SU-DHL-6 (cell line): ENCODE measurements at regions not wholly inside any gene's neighbourhood (a gene's known extent, or its start where the extent isn't known, plus 50 kb on each side); places are given as distances from the start of the nearest gene placed in this dataset.

Source experiments
- H2AFZ ChIP-seq: fragments of 200-600 bp; sonication (generic); 2 replicates; pipeline ENCODE4 v1.6.1; 2014; ENCODE audit warnings: low read depth, mild to moderate bottlenecking, moderate library complexity, mixed read lengths, antibody characterized with exemption, low read length; ENCODE audit not compliant: severe bottlenecking
- H3F3A ChIP-seq: fragments of 200-600 bp; shearing (Covaris generic); 2 replicates; pipeline ENCODE4 v1.6.0; 2016; ENCODE audit warnings: antibody characterized with exemption, mild to moderate bottlenecking; ENCODE audit not compliant: insufficient read depth
- H3K27ac ChIP-seq: fragments of 200-600 bp; sonication (generic); 2 replicates; pipeline ENCODE4 v1.5.1; 2016; ENCODE audit warnings: low read depth, mild to moderate bottlenecking, low read length, moderate library complexity, mixed read lengths
- H3K27me3 ChIP-seq: fragments of 200-600 bp; sonication (generic), shearing (Covaris generic); 2 replicates; pipeline ENCODE4 v1.6.0; 2014; ENCODE audit warnings: mild to moderate bottlenecking, low read length
- H3K36me3 ChIP-seq: fragments of 200-600 bp; sonication (generic); 2 replicates; pipeline ENCODE4 v1.6.1; 2014; ENCODE audit warnings: mild to moderate bottlenecking, low read length, mixed read lengths
- H3K4me2 ChIP-seq: fragments of 300-600, 200-600 bp; shearing (Covaris generic), sonication (generic); 2 replicates; pipeline ENCODE4 v1.6.0; 2014; ENCODE audit warnings: low read length, low read depth, mild to moderate bottlenecking; ENCODE audit not compliant: poor library complexity, severe bottlenecking
- H3K4me3 ChIP-seq: fragments of 200-600 bp; sonication (generic); 2 replicates; pipeline ENCODE4 v1.5.1; 2014; ENCODE audit warnings: antibody characterized with exemption, low read length, mild to moderate bottlenecking, mixed read lengths; ENCODE audit not compliant: insufficient read depth, poor library complexity, severe bottlenecking
- H3K79me2 ChIP-seq: fragments of 200-600 bp; sonication (generic); 2 replicates; pipeline ENCODE4 v1.6.1; 2014; ENCODE audit warnings: mild to moderate bottlenecking, low read length, moderate library complexity; ENCODE audit not compliant: insufficient read depth
- H3K9ac ChIP-seq: fragments of 200-600 bp; sonication (generic); 2 replicates; pipeline ENCODE4 v1.7.0; 2014; ENCODE audit warnings: mild to moderate bottlenecking, low read length
- H3K9me2 ChIP-seq: fragments of 200-600 bp; sonication (generic); replicated peaks from 2 replicates; pipeline ENCODE4 v1.6.1; 2014; ENCODE audit warnings: low read length; ENCODE audit not compliant: insufficient read depth
- H3K9me3 ChIP-seq: fragments of 200-600 bp; sonication (generic); 2 replicates; pipeline ENCODE4 v1.6.1; 2014; ENCODE audit warnings: low read length, mixed read lengths; ENCODE audit not compliant: insufficient read depth
- H4K20me1 ChIP-seq: fragments of 200-600 bp; sonication (generic); 2 replicates; pipeline ENCODE4 v1.6.1; 2014; ENCODE audit warnings: low read depth, mild to moderate bottlenecking, antibody characterized with exemption, low read length, moderate library complexity, mixed read lengths
- EZH2phosphoT487 ChIP-seq: fragments of 200-600 bp; sonication (generic), shearing (Covaris generic); conservative IDR thresholded peaks from 2 replicates; pipeline ENCODE4 v1.6.1; 2018; ENCODE audit warnings: mild to moderate bottlenecking, antibody characterized with exemption, low read length, moderate library complexity, mixed read lengths
- TF ChIP-seq, protein P1 (sequence below): fragments of 200-600 bp; sonication (generic); IDR thresholded peaks from one replicate; pipeline ENCODE4 v1.5.1; 2017; ENCODE audit warnings: antibody characterized with exemption, mild to moderate bottlenecking, low read length, moderate library complexity; ENCODE audit not compliant: insufficient read depth, poor library complexity, severe bottlenecking

DNA sequence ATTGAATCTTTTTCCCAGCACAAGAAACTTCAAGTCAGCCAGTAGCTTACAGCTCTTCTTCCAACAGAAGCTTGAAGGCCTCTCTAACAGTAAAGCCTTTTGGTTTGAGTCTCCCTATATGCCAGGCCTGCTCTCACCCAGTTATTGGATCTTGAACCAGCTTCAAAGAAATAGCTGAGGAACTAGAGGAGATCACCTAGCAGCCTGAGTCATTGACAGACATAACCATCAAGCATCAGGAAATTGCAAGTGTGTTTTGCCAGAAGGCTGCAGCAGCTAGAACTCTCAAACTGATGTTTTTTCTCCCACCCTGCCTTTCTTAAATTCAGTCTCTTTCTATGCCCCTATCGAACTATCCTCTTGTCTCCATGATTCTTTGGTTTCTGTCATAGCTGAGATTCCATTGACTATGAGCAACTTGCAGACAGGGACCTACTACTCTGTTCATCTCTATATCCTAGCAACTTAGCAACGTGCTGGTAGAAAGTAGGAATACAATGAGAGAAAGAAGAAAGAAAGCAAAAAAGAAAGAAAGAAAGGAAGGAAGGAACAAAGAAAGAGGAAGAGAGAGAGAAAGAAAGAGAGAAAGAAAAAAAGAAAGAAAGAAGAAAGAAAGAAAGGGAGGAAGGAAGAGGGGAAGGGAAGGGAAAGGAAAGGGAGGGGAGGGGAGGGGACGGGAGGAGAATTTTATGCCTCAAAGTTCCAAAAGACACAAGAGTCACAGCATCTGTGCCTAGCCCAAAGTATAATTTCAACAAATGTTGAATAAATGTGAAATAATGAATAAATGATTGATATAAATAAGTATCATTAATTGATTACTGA lies 60.0 kb upstream of the FGGY start:
- Histone ChIP-seq H4K20me1 (no peaks in the 10 kb centered on the region), H3K4me2 (no peak overlapping the region), H3K27me3 (no peaks in the 10 kb centered on the region), H3K9me2 (no peaks in the 10 kb centered on the region; the same call in 1 of the 2 replicates), H3F3A (no peaks in the 10 kb centered on the region), H3K9me3 (no peaks in the 10 kb centered on the region), H3K9ac (no peak overlapping the region), H3K36me3 (no peaks in the 10 kb centered on the region), H3K27ac (no peak overlapping the region), H2AFZ (no peak overlapping the region), H3K4me3 (no peak overlapping the region), H3K79me2 (no peaks in the 10 kb centered on the region)
- TF ChIP-seq, protein P1, sequence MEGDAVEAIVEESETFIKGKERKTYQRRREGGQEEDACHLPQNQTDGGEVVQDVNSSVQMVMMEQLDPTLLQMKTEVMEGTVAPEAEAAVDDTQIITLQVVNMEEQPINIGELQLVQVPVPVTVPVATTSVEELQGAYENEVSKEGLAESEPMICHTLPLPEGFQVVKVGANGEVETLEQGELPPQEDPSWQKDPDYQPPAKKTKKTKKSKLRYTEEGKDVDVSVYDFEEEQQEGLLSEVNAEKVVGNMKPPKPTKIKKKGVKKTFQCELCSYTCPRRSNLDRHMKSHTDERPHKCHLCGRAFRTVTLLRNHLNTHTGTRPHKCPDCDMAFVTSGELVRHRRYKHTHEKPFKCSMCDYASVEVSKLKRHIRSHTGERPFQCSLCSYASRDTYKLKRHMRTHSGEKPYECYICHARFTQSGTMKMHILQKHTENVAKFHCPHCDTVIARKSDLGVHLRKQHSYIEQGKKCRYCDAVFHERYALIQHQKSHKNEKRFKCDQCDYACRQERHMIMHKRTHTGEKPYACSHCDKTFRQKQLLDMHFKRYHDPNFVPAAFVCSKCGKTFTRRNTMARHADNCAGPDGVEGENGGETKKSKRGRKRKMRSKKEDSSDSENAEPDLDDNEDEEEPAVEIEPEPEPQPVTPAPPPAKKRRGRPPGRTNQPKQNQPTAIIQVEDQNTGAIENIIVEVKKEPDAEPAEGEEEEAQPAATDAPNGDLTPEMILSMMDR = no peak

DNA sequence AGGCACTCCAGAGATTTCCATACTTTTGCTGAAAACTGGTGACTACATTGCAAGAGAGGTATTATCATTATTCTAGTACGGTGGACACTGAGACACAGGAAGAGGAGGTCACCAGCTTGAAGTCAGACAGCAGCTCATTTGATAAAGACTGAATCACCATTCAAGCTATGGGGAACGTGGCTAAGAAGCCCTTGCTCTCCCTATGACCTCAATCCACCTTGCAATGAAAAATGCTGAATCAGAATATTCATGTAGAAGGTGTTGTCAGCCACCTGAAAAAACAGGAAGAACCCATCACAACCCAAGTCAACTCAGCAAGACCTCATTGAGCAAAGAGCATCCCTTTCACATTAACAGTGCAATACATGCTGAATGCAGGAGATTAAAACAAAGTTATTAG lies 59.0 kb upstream of the FGGY start:
- no peaks in the 10 kb centered on the region; the same call in 1 of the 2 replicates for H3K9me2 ChIP-seq
- H3K9ac ChIP-seq = no peak overlapping the region
- no peak overlapping the region for H3K4me2 ChIP-seq
- H3K9me3 ChIP-seq = no peaks in the 10 kb centered on the region
- H4K20me1 ChIP-seq = no peaks in the 10 kb centered on the region
- H3K36me3 ChIP-seq = no peaks in the 10 kb centered on the region
- no peaks in the 10 kb centered on the region for H3K79me2 ChIP-seq
- no peak overlapping the region for H3K4me3 ChIP-seq
- H2AFZ ChIP-seq = no peak overlapping the region
- H3K27ac ChIP-seq = no peak overlapping the region
- H3K27me3 ChIP-seq = no peaks in the 10 kb centered on the region
- TF ChIP-seq, protein P1 = no peak
- TF ChIP-seq EZH2phosphoT487 = no peak
- H3F3A ChIP-seq = no peaks in the 10 kb centered on the region

DNA sequence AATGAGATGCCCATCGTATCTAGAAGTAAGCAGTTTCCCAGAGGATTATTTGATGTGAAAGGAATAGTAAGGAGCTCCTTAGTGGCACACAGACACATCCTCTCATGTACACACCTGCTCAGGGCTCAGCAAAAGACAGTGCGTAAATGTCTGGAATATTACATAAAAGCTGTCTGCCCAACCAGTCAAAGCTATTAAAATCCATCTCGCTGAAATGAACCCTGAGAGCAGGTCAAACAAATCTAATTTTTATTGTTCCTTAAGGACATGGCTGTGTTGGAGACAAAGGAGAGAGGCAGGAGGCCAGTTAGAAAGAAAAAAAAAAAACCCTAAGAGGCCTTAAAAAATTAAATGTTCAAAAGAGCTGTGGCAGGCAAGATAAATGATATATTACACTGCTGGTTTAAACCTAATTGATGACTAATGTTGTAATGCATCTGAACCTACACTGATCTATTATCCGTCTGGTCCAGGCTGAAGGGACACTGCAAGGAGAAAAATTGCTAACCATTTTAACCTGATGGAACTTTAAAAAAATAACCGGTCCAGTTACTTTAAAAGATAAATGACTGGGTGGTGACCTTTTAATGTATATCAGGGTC lies 58.5 kb upstream of the FGGY start:
- TF ChIP-seq, protein P1 = no peak
- no peak for TF ChIP-seq EZH2phosphoT487
- no peaks in the 10 kb centered on the region for H4K20me1 ChIP-seq
- no peaks in the 10 kb centered on the region; the same call in 1 of the 2 replicates for H3K9me2 ChIP-seq
- H3F3A ChIP-seq = no peaks in the 10 kb centered on the region
- H3K27ac ChIP-seq = no peak overlapping the region
- no peaks in the 10 kb centered on the region for H3K36me3 ChIP-seq
- no peak overlapping the region for H2AFZ ChIP-seq
- H3K79me2 ChIP-seq = no peaks in the 10 kb centered on the region
- H3K9me3 ChIP-seq = no peaks in the 10 kb centered on the region
- no peak overlapping the region for H3K9ac ChIP-seq
- H3K4me2 ChIP-seq = no peak overlapping the region
- H3K4me3 ChIP-seq = no peak overlapping the region
- H3K27me3 ChIP-seq = no peaks in the 10 kb centered on the region
